Liver (tissue), 8 donors: ENCODE measurements at regions not wholly inside any gene's neighbourhood (a gene's known extent, or its start where the extent isn't known, plus 50 kb on each side); places are given as distances from the start of the nearest gene placed in this dataset.

ENCODE experiments used
- DNase-seq: peaks from one replicate; pipeline ENCODE4 v3.0.0-alpha.2; 2017; ENCODE audit warnings: low spot score
- H3K27ac ChIP-seq, 2 donors: one replicate each; pipeline ENCODE4 v1.7.0; 2013; ENCODE audit warnings: inconsistent platforms in 2 of 2, low read length in 2 of 2, control low read depth in 1 of 2, low read depth in 1 of 2, mild to moderate bottlenecking in 1 of 2
- H3K27me3 ChIP-seq, 4 donors: one replicate each; pipeline versions ENCODE4 v1.6.1 to v1.7.0; 2013; ENCODE audit warnings: low read length in 3 of 4, inconsistent platforms in 1 of 4, mild to moderate bottlenecking in 1 of 4, moderate library complexity in 1 of 4; ENCODE audit not compliant: control insufficient read depth in 4 of 4, insufficient read depth in 4 of 4
- H3K36me3 ChIP-seq, 4 donors: one replicate each; pipeline versions ENCODE4 v1.6.1 to v1.7.0; 2013; ENCODE audit warnings: low read length in 3 of 4, mild to moderate bottlenecking in 3 of 4, low read depth in 1 of 4, moderate library complexity in 1 of 4; ENCODE audit not compliant: control insufficient read depth in 4 of 4, insufficient read depth in 3 of 4
- H3K4me1 ChIP-seq, 4 donors: one replicate each; pipeline versions ENCODE4 v1.6.1 to v1.7.0; 2013; ENCODE audit warnings: low read length in 3 of 4, mild to moderate bottlenecking in 3 of 4, moderate library complexity in 1 of 4; ENCODE audit not compliant: control insufficient read depth in 4 of 4, insufficient read depth in 4 of 4
- H3K4me3 ChIP-seq, 3 donors: one replicate each; pipeline versions ENCODE4 v1.6.1 to v1.7.0; 2013; ENCODE audit warnings: low read length in 3 of 3, control low read depth in 1 of 3, low read depth in 1 of 3, mild to moderate bottlenecking in 1 of 3
- H3K9ac ChIP-seq, 2 donors: one replicate each; pipeline ENCODE4 v1.7.0; 2013; ENCODE audit warnings: low read length in 2 of 2, mild to moderate bottlenecking in 2 of 2, moderate library complexity in 2 of 2, control low read depth in 1 of 2, low read depth in 1 of 2
- H3K9me3 ChIP-seq, 4 donors: one replicate each; pipeline versions ENCODE4 v1.6.1 to v1.7.0; 2013; ENCODE audit warnings: low read length in 3 of 4; ENCODE audit not compliant: control insufficient read depth in 4 of 4
- ATF3 ChIP-seq: IDR thresholded peaks from 2 replicates; pipeline ENCODE4 v1.6.1; 2016; ENCODE audit warnings: antibody characterized with exemption
- CTCF ChIP-seq: fragments of 150-350 bp; IDR thresholded peaks from 2 replicates; pipeline ENCODE4 v1.5.1; 2017; ENCODE audit warnings: improper control_type of control experiment, low read depth, low read length; ENCODE audit not compliant: missing input control
- EGR1 ChIP-seq, 2 donors: IDR thresholded peaks; 2 replicates each; pipeline ENCODE4 v1.6.1; 2016 to 2018; ENCODE audit warnings: antibody characterized with exemption in 2 of 2, low read depth in 2 of 2
- FOXA1 ChIP-seq: IDR thresholded peaks from 2 replicates; pipeline ENCODE4 v1.6.1; 2016; ENCODE audit warnings: antibody characterized with exemption
- GABPA ChIP-seq, 2 donors: IDR thresholded peaks in 1 of 2; conservative IDR thresholded peaks in 1 of 2; 2 replicates each; pipeline ENCODE4 v1.6.1; 2016; ENCODE audit warnings: antibody characterized with exemption in 2 of 2, mild to moderate bottlenecking in 1 of 2, moderate library complexity in 1 of 2
- HNF4A ChIP-seq, 2 donors: conservative IDR thresholded peaks; 2 replicates each; pipeline ENCODE4 v1.6.1; 2016; ENCODE audit warnings: antibody characterized with exemption in 2 of 2, mild to moderate bottlenecking in 2 of 2
- HNF4G ChIP-seq: IDR thresholded peaks from 2 replicates; pipeline ENCODE4 v1.6.1; 2016; ENCODE audit warnings: antibody characterized with exemption
- JUND ChIP-seq, 2 donors: IDR thresholded peaks; 2 replicates each; pipeline ENCODE4 v1.6.1; 2016; ENCODE audit warnings: antibody characterized with exemption in 2 of 2
- NR2F2 ChIP-seq: IDR thresholded peaks from 2 replicates; pipeline ENCODE4 v1.6.1; 2016; ENCODE audit warnings: antibody characterized with exemption
- RAD21 ChIP-seq, 2 donors: IDR thresholded peaks; 2 replicates each; pipeline ENCODE4 v1.6.1; 2016; ENCODE audit warnings: antibody characterized with exemption in 2 of 2, mild to moderate bottlenecking in 2 of 2
- RXRA ChIP-seq, 2 donors: IDR thresholded peaks; 2 replicates each; pipeline ENCODE4 v1.6.1; 2017 to 2018; ENCODE audit warnings: antibody characterized with exemption in 2 of 2, mild to moderate bottlenecking in 1 of 2
- SP1 ChIP-seq: IDR thresholded peaks from 2 replicates; pipeline ENCODE4 v1.6.1; 2018; ENCODE audit warnings: antibody characterized with exemption, mild to moderate bottlenecking
- YY1 ChIP-seq: IDR thresholded peaks from 2 replicates; pipeline ENCODE4 v1.6.1; 2016; ENCODE audit warnings: antibody characterized with exemption, mild to moderate bottlenecking
- ZBTB33 ChIP-seq: IDR thresholded peaks from 2 replicates; pipeline ENCODE4 v1.6.1; 2016; ENCODE audit warnings: antibody characterized with exemption
- WGBS: extraction: QIAGEN DNeasy Blood & Tissue Kit; methylation state at CpG from one replicate; pipeline ENCODE4 v1.1.7; 2013; 5-methylcytosine and 5-hydroxymethylcytosine counted together
- donor health status: healthy.
- donor health status: healthy.
- donor health status: healthy.
- donor health status: healthy.
- donor health status: healthy.

- H3K36me3 ChIP-seq, result no peaks in the 10 kb centered on the region
Measured at GRCh38 chr20:40476461-40476860, 212.6 kb downstream of the MAFB start.

GRCh38 chr20:40472905-40473304 lies 216.1 kb downstream of the MAFB start:
- H3K9ac ChIP-seq, result no peak overlapping the region
- H3K27me3 ChIP-seq, result no peaks in the 10 kb centered on the region
- no peak overlapping the region for H3K27ac ChIP-seq
- DNase-seq, result no peak
- H3K9me3 ChIP-seq, result no peaks in the 10 kb centered on the region
- TF ChIP-seq RXRA (IDR thresholded peaks at IDR 0.05) (no peak), GABPA (IDR thresholded peaks at IDR 0.05 in 1 of 2, conservative IDR thresholded peaks at IDR 0.05 in 1 of 2) (no peak), HNF4A (conservative IDR thresholded peaks at IDR 0.05) (no peak), ZBTB33 (no peak), RAD21 (IDR thresholded peaks at IDR 0.05) (no peak), EGR1 (IDR thresholded peaks at IDR 0.05; ENCODE audit: low read depth in 2 of 2) (no peak), SP1 (no peak), FOXA1 (no peak), JUND (IDR thresholded peaks at IDR 0.05) (no peak), YY1 (no peak), HNF4G (no peak), NR2F2 (no peak), CTCF (no peak), ATF3 (no peak)
- 68% methylated on average over 1 of the region's 1 CpG for WGBS
- no peaks in the 10 kb centered on the region for H3K36me3 ChIP-seq
- H3K4me1 ChIP-seq, result no peaks in the 10 kb centered on the region
- no peak overlapping the region for H3K4me3 ChIP-seq

More at GRCh38 chr20:40476461-40476860, 212.6 kb downstream of the MAFB start:
- H3K4me3 ChIP-seq, result no peak overlapping the region
- TF ChIP-seq NR2F2 (no peak), GABPA (IDR thresholded peaks at IDR 0.05 in 1 of 2, conservative IDR thresholded peaks at IDR 0.05 in 1 of 2) (no peak)
- H3K4me1 ChIP-seq, result no peaks in the 10 kb centered on the region
- WGBS, result 94% methylated on average over 3 of the region's 3 CpGs
- no peak overlapping the region for H3K9ac ChIP-seq
- no peaks in the 10 kb centered on the region for H3K27me3 ChIP-seq
- no peak for DNase-seq
- H3K9me3 ChIP-seq, result no peaks in the 10 kb centered on the region
- H3K27ac ChIP-seq, result no peak overlapping the region

GRCh38 chr20:40471261-40471629 lies 217.8 kb downstream of the MAFB start:
- TF ChIP-seq HNF4G (no peak), RAD21 (IDR thresholded peaks at IDR 0.05) (peak in 1 of 2 donors; percentile 27)
- Histone ChIP-seq H3K9ac (no peak overlapping the region), H3K36me3 (no peaks in the 10 kb centered on the region), H3K4me1 (no peaks in the 10 kb centered on the region), H3K9me3 (no peaks in the 10 kb centered on the region), H3K27me3 (no peaks in the 10 kb centered on the region), H3K27ac (no peak overlapping the region), H3K4me3 (no peak overlapping the region)
- WGBS, result 85% methylated on average over 4 of the region's 4 CpGs
- no peak for DNase-seq
